ENCODE measurements at regions not wholly inside any gene's neighbourhood (a gene's known extent, or its start where the extent isn't known, plus 50 kb on each side); places are given as distances from the start of the nearest gene placed in this dataset.

DNA sequence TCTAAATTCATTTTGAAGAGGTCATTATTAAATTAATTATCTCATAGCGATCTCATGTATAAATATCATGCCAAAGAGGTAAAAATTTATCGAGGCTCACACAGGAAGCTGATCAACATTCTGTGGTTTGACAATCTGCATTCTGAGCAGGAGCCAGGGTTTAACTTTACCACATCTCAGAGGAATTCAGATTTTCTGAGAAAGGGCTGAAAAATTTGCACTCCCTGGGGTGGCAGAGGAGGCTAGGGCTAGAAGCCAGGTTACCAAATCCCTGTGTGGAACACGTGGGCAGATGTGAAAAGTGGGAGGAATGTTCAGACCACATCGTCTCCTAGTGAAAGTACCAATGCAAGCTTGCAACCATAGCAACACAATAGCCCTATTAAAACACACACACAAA lies 63.5 kb upstream of the CTLA4 start:
- no peak for TF ChIP-seq POLR2A (IDR thresholded peaks at IDR 0.05)
- TF ChIP-seq, protein P1, sequence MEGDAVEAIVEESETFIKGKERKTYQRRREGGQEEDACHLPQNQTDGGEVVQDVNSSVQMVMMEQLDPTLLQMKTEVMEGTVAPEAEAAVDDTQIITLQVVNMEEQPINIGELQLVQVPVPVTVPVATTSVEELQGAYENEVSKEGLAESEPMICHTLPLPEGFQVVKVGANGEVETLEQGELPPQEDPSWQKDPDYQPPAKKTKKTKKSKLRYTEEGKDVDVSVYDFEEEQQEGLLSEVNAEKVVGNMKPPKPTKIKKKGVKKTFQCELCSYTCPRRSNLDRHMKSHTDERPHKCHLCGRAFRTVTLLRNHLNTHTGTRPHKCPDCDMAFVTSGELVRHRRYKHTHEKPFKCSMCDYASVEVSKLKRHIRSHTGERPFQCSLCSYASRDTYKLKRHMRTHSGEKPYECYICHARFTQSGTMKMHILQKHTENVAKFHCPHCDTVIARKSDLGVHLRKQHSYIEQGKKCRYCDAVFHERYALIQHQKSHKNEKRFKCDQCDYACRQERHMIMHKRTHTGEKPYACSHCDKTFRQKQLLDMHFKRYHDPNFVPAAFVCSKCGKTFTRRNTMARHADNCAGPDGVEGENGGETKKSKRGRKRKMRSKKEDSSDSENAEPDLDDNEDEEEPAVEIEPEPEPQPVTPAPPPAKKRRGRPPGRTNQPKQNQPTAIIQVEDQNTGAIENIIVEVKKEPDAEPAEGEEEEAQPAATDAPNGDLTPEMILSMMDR (IDR thresholded peaks at IDR 0.05): no peak
- no peak for DNase-seq

DNA sequence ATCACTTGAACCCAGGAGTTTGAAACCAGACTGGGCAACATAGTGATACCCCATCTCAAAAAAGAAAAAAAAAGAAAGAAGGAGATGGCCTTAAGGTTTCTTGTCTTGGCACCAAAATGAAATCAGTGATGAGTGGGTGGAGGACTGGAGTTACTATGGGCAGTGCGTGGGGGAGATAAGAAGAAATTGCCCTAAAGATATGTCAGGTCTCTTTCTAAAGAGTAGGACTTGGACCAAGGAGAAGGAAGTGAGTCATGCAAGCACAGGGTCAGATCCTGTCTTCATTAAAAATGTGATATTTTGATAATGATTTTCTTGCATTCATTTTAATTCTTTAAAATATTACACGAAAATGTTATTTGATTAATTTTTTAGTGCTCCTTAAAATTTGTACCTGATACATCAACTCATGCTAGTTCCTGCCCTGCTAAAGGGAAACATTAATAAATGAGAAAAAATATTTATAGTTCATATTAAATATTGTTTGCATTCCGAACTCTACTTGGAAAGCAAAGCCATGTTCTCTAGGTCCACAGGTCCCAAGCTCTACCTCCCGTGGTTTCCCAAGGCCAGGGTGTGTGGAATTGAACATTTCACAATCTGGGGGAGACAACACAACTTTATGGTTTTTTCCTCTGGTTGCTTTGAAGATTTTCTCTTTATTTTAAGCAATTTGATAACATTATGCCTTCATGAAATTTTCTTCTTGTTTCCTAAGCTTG lies 62.6 kb upstream of the CTLA4 start:
- Histone ChIP-seq H3K27me3 (no peaks in the 10 kb centered on the region), H3K9me3 (no peaks in the 10 kb centered on the region), H3K4me3 (no peak overlapping the region), H3K4me1 (no peaks in the 10 kb centered on the region), H3K36me3 (no peaks in the 10 kb centered on the region), H3K27ac (no peak overlapping the region)
- DNase-seq: no peak
- no peak for TF ChIP-seq POLR2A (IDR thresholded peaks at IDR 0.05)
- TF ChIP-seq, protein P1 (IDR thresholded peaks at IDR 0.05): no peak

More for the DNA sequence above, 63.5 kb upstream of the CTLA4 start:
- Histone ChIP-seq H3K27me3 (no peaks in the 10 kb centered on the region), H3K36me3 (no peaks in the 10 kb centered on the region), H3K4me1 (no peaks in the 10 kb centered on the region), H3K27ac (no peak overlapping the region), H3K9me3 (no peaks in the 10 kb centered on the region), H3K4me3 (no peak overlapping the region)

DNA sequence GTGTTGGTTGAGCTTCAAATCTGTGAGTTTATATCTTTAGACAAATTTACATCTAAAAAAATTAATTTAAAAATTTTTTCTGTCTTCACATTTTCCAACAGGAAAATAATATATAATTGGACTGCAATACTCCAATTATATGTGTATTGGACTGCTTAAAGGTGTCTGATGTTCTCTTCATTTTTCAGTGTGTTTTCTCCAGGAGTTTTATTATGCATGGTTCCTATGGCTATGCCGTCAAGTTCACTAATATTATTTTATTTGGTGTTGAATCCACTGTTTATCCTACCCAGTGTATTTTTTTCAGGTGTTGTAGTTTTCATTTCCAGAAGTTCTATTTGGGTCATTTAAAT lies 62.1 kb upstream of the CTLA4 start:
- Histone ChIP-seq H3K9me3 (no peaks in the 10 kb centered on the region), H3K4me3 (no peak overlapping the region), H3K36me3 (no peaks in the 10 kb centered on the region), H3K4me1 (no peaks in the 10 kb centered on the region), H3K27me3 (no peaks in the 10 kb centered on the region), H3K27ac (no peak overlapping the region)
- DNase-seq: no peak
- TF ChIP-seq, protein P1 (IDR thresholded peaks at IDR 0.05): no peak
- TF ChIP-seq POLR2A (IDR thresholded peaks at IDR 0.05): no peak

GRCh38 chr2:203806761-203807160 lies 60.8 kb upstream of the CTLA4 start:
- Histone ChIP-seq H3K4me3 (no peak overlapping the region), H3K27ac (no peak overlapping the region), H3K27me3 (no peaks in the 10 kb centered on the region), H3K4me1 (peaks cover 0 to 13% (median under 1%) of the 10 kb centered on the region in 4 donors), H3K9me3 (no peaks in the 10 kb centered on the region), H3K36me3 (no peaks in the 10 kb centered on the region)
- DNase-seq: no peak
- TF ChIP-seq POLR2A (IDR thresholded peaks at IDR 0.05): no peak
- TF ChIP-seq, protein P1 (IDR thresholded peaks at IDR 0.05): no peak

DNA sequence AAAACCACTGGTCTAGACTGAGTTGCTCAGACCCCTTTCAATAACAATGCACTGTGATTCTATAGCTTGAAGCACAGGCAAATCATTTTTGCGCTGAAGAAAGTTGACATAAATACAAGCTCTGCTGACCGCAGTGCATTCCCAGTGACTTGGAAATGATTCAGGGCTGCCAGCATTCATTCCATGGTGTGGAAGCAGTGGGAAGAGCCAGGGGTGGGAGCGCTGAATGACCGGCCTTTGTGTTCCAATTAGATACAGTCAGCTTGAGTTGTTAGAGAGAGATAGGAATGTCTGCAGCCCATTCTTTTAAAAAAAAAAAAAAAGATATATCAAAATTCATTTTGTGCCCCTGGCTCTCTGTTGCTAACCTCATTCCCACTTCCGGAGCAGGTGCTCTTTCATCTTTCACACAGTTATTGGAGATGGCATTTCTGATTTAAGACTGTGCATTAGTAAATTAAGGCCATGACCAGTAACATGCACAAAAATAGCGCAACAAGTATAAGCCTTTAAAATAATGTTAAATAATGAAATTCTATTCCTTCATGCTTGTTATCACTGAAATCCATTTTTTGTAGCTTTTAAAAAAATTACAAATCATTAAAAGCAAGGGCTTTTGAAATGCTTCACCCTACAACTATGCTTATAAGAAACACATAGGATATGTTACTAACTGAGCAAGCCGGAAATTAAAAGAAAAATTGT lies 59.4 kb upstream of the CTLA4 start:
- Histone ChIP-seq H3K4me1 (peaks cover 0 to 23% (median 9%) of the 10 kb centered on the region in 4 donors), H3K27me3 (no peaks in the 10 kb centered on the region), H3K36me3 (no peaks in the 10 kb centered on the region), H3K4me3 (no peak overlapping the region), H3K27ac (no peak overlapping the region), H3K9me3 (no peaks in the 10 kb centered on the region)
- TF ChIP-seq, protein P1 (IDR thresholded peaks at IDR 0.05): no peak
- TF ChIP-seq POLR2A (IDR thresholded peaks at IDR 0.05): no peak
- DNase-seq: no peak

Measured in Peyer's patch (tissue), 4 donors.